Stomach (tissue), 8 donors: ENCODE measurements at regions not wholly inside any gene's neighbourhood (a gene's known extent, or its start where the extent isn't known, plus 50 kb on each side); places are given as distances from the start of the nearest gene placed in this dataset.

Source experiments
- DNase-seq, 2 donors: peaks; one replicate each; pipeline versions ENCODE4 v3.0.0 to v3.0.0-alpha.2; 2013 to 2019
- H3K27ac ChIP-seq, 5 donors: fragments of 200-600 bp in 4 of 5; sonication (generic) in 4 of 5; one replicate each; pipeline ENCODE4 v1.5.1; 2013 to 2019; ENCODE audit warnings: mild to moderate bottlenecking in 1 of 5, moderate library complexity in 1 of 5
- H3K27me3 ChIP-seq, 3 donors: fragments of 200-600 bp; sonication (generic); one replicate each; pipeline ENCODE4 v1.5.1; 2017 to 2019; ENCODE audit warnings: mixed run types in 1 of 3
- H3K36me3 ChIP-seq, 4 donors: fragments of 200-600 bp; sonication (generic); 1 replicate in 3 of 4; 2 replicates in 1 of 4; pipeline ENCODE4 v1.5.1; 2016 to 2019
- H3K4me1 ChIP-seq, 4 donors: fragments of 200-600 bp; sonication (generic); one replicate each; pipeline ENCODE4 v1.5.1; 2016 to 2019
- H3K4me3 ChIP-seq, 4 donors: fragments of 200-600 bp; sonication (generic) in 3 of 4; one replicate each; pipeline ENCODE4 v1.5.1; 2016 to 2019; ENCODE audit warnings: mild to moderate bottlenecking in 1 of 4
- H3K9me3 ChIP-seq, 4 donors: fragments of 200-600 bp; sonication (generic); one replicate each; pipeline ENCODE4 v1.5.1; 2016 to 2019
- EP300 ChIP-seq: sonication (generic); formaldehyde crosslinking; IDR thresholded peaks from one replicate; pipeline ENCODE4 v1.6.1; 2017; ENCODE audit warnings: antibody characterized with exemption
- POLR2A ChIP-seq, 4 donors: fragments of 450-650 bp; IDR thresholded peaks; one replicate each; pipeline ENCODE4 v1.6.1; 2016; ENCODE audit warnings: antibody characterized with exemption in 4 of 4, control low read depth in 2 of 4, mild to moderate bottlenecking in 1 of 4, moderate library complexity in 1 of 4
- POLR2AphosphoS5 ChIP-seq, 3 donors: sonication (generic); formaldehyde crosslinking; IDR thresholded peaks; one replicate each; pipeline ENCODE4 v1.6.1; 2016; ENCODE audit warnings: antibody characterized with exemption in 3 of 3
- WGBS, 5 donors: extraction: QIAGEN DNeasy Blood & Tissue Kit in 3 of 5; methylation state at CpG; one replicate each; pipeline versions ENCODE4 v1.1.5 to v1.1.7; 2013 to 2018; 5-methylcytosine and 5-hydroxymethylcytosine counted together
- intact Hi-C: fragments of 100-400 bp; cut with DNase I; formaldehyde crosslinking; loops from one replicate; pipeline ENCODE4 v1.15.1; 2023; ENCODE audit warnings: low total_unique reads
- TF ChIP-seq, protein P1 (sequence below), 7 experiments: fragments of 450-650 bp in 4 of 7; fragments of 200-600 bp in 3 of 7; sonication (generic) in 3 of 7; IDR thresholded peaks; one replicate each; pipeline ENCODE4 v1.5.1; 2016 to 2019; ENCODE audit warnings: antibody characterized with exemption in 7 of 7, control low read depth in 2 of 7, mild to moderate bottlenecking in 1 of 7
- donor health status: healthy with polysubstance abuse.
- donor health status: Bipolar disorder and iron deficiency.
- donor health status: healthy.

DNA sequence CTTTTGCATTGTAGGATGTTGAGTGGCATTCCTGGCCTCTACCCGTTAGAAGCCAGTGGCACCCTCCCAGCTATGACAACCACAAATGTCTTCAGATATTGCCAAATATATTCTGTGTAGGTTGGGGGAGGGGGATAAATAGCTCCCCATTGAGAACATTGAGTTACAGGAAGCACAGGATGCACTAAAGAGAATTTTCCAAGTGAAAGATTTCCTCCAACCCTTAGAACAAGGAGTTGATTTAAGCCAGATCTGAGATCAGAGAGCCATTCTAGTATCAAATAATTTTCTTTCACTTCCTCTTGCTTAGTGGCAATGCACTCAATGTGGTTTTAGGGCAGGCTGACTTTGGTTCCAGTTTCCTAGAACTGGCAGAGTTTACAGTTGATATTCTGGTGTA, 436.6 kb downstream of the C4orf33 start:
- Histone ChIP-seq H3K36me3 (no peaks in the 10 kb centered on the region), H3K27ac (no peak overlapping the region), H3K4me3 (no peak overlapping the region), H3K27me3 (no peaks in the 10 kb centered on the region), H3K4me1 (no peaks in the 10 kb centered on the region), H3K9me3 (no peaks in the 10 kb centered on the region)
- TF ChIP-seq POLR2A (IDR thresholded peaks at IDR 0.05) (no peak), EP300 (no peak), POLR2AphosphoS5 (IDR thresholded peaks at IDR 0.05) (no peak)
- TF ChIP-seq, protein P1, sequence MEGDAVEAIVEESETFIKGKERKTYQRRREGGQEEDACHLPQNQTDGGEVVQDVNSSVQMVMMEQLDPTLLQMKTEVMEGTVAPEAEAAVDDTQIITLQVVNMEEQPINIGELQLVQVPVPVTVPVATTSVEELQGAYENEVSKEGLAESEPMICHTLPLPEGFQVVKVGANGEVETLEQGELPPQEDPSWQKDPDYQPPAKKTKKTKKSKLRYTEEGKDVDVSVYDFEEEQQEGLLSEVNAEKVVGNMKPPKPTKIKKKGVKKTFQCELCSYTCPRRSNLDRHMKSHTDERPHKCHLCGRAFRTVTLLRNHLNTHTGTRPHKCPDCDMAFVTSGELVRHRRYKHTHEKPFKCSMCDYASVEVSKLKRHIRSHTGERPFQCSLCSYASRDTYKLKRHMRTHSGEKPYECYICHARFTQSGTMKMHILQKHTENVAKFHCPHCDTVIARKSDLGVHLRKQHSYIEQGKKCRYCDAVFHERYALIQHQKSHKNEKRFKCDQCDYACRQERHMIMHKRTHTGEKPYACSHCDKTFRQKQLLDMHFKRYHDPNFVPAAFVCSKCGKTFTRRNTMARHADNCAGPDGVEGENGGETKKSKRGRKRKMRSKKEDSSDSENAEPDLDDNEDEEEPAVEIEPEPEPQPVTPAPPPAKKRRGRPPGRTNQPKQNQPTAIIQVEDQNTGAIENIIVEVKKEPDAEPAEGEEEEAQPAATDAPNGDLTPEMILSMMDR (IDR thresholded peaks at IDR 0.05) = no peak
- DNase-seq = peak in 1 of 2 donors; percentile 9
- 55 to 81% (median 71%) methylated on average over 1 of the region's 1 CpG for WGBS, 5 donors
- intact Hi-C loops = no loop called here

DNA sequence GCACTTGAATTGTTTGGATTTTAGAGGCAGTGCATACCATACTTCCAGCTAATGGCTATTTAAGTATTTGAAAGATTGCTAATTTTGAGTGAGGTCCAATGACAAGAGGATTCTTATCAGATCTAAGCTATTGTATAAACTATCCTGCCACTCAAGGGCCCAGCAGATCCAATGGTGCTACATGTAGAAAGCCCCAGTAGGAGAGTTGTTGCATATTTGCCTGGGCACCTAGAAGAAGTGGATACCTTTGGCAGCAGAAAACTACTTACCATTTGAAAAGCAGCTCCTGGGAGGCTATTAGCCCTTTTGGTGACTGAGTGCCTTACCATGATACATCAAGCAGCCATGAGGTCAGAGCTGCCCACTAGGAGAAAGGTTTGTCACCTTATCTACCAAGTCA, 447.3 kb downstream of the C4orf33 start:
- Histone ChIP-seq H3K27ac (no peak overlapping the region), H3K4me3 (no peak overlapping the region), H3K27me3 (no peaks in the 10 kb centered on the region), H3K9me3 (no peaks in the 10 kb centered on the region), H3K4me1 (no peaks in the 10 kb centered on the region), H3K36me3 (no peaks in the 10 kb centered on the region)
- DNase-seq = no peak
- intact Hi-C loops = no loop called here
- TF ChIP-seq POLR2A (IDR thresholded peaks at IDR 0.05) (no peak), EP300 (no peak), POLR2AphosphoS5 (IDR thresholded peaks at IDR 0.05) (no peak)
- TF ChIP-seq, protein P1 (IDR thresholded peaks at IDR 0.05) = no peak

DNA sequence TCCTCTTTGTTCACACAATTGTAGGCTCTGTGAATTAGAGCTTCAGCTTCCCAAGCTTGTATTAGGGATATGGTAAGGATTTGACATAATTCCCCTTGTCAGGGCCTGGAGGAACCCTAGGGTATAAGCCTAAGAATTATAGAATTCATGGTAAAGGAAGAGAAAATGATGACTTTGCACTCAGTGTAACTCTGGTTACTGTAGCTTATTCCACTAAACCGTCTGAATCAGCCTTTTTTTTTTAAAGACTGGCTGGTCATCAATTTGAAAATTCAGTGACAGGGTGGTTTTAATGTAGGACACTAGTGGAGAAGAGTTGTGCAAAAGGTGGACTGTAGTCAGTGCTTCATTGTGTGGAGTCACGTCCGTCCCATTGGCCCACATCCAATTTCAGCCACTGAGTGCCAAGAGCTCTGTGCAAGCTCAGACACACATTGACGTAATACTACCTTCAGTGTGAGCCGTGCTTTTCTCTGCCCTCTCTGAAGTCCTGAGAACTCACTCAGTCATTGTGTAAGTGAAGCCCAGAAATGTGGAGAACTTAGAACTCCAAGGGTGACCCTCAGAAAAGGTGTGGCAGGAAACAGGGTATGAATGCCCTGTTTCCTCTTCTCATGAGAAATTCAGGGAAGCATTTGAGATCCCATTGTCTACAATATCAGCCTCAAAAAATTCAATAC, 449.8 kb downstream of the C4orf33 start:
- DNase-seq = peak; percentile 26 to 80
- Histone ChIP-seq H3K27ac (peak overlapping the region in 3 of 5 donors; percentile 24 to 59 (median 29)), H3K4me1 (no peaks in the 10 kb centered on the region), H3K27me3 (no peaks in the 10 kb centered on the region), H3K36me3 (no peaks in the 10 kb centered on the region), H3K9me3 (no peaks in the 10 kb centered on the region), H3K4me3 (no peak overlapping the region)
- TF ChIP-seq POLR2AphosphoS5 (IDR thresholded peaks at IDR 0.05) (peak in 2 of 3 donors; percentile 25 to 40), POLR2A (IDR thresholded peaks at IDR 0.05) (no peak)
- intact Hi-C loops = no loop called here
- WGBS, 5 donors = 38 to 58% (median 53%) methylated on average over 5 of the region's 5 CpGs

DNA sequence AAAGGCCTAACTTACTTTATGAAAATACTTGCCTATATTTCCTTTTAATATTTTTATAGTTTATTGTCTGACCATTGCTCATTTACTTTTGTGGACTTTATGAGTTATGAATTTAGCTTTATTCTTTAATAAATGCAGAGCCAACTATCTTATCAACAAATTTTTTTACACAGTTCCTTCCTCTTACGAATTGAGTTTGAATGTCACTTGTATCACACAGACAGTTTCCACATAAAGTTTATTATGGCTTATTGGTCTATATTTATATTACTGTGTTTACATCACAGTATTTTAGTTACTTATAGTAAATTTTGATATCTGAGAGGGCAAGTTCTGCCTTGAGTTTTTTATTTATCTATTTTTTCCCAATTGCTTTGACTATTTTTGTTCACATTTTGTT, 450.6 kb downstream of the C4orf33 start:
- intact Hi-C loops = no loop called here
- Histone ChIP-seq H3K27ac (peak overlapping the region in 2 of 5 donors; percentile 29 to 59), H3K27me3 (no peaks in the 10 kb centered on the region), H3K9me3 (no peaks in the 10 kb centered on the region), H3K4me1 (no peaks in the 10 kb centered on the region), H3K4me3 (no peak overlapping the region), H3K36me3 (no peaks in the 10 kb centered on the region)
- TF ChIP-seq POLR2AphosphoS5 (IDR thresholded peaks at IDR 0.05) (no peak), POLR2A (IDR thresholded peaks at IDR 0.05) (no peak), EP300 (no peak)
- TF ChIP-seq, protein P1 (IDR thresholded peaks at IDR 0.05) = no peak
- 34 to 58% (median 47%) methylated on average over 1 of the region's 1 CpG for WGBS, 5 donors
- no peak for DNase-seq

DNA sequence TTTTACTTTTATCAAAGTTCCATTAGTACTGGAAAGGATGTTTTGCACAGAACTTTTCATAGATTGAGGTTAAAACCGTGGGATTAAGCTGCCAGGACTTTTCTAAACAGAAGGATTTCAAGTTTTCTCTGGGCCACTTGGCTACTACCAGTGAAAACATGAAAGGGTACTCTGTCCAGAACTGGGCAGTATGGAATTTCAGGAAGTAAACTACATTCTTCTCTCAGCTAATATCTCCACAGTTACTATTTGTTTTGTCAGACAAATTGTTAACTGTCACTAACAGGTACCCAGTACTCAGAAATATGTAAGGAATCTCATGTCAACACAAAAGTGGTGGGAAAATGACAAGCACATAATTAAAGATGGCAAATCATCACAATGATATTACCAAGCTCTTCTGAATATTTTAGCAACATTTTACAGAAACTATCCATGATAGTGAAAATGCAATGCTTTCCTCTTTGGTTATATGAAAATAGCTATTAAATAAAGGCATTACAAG, 454.4 kb downstream of the C4orf33 start:
- H3K36me3 ChIP-seq = no peaks in the 10 kb centered on the region
- 7 to 21% (median 16%) methylated on average over 1 of the region's 1 CpG for WGBS, 5 donors
- TF ChIP-seq POLR2A (IDR thresholded peaks at IDR 0.05) = no peak
- TF ChIP-seq EP300 = no peak
- TF ChIP-seq POLR2AphosphoS5 (IDR thresholded peaks at IDR 0.05) = no peak
- TF ChIP-seq, protein P1 (IDR thresholded peaks at IDR 0.05) = no peak
- no peak overlapping the region for H3K4me3 ChIP-seq
- no peaks in the 10 kb centered on the region for H3K27me3 ChIP-seq
- intact Hi-C loops = no loop called here
- no peaks in the 10 kb centered on the region for H3K4me1 ChIP-seq
- H3K9me3 ChIP-seq = no peaks in the 10 kb centered on the region
- H3K27ac ChIP-seq = no peak overlapping the region
- DNase-seq = peak in 1 of 2 donors; percentile 2
